Glomerular endothelial cell (primary cell): ENCODE measurements at regions not wholly inside any gene's neighbourhood (a gene's known extent, or its start where the extent isn't known, plus 50 kb on each side); places are given as distances from the start of the nearest gene placed in this dataset.

ENCODE experiments used
- DNase-seq: peaks from one replicate; pipeline ENCODE4 v3.0.0-alpha.2; 2011; ENCODE audit warnings: low read depth, low spot score; ENCODE audit errors: extremely low read depth

DNA sequence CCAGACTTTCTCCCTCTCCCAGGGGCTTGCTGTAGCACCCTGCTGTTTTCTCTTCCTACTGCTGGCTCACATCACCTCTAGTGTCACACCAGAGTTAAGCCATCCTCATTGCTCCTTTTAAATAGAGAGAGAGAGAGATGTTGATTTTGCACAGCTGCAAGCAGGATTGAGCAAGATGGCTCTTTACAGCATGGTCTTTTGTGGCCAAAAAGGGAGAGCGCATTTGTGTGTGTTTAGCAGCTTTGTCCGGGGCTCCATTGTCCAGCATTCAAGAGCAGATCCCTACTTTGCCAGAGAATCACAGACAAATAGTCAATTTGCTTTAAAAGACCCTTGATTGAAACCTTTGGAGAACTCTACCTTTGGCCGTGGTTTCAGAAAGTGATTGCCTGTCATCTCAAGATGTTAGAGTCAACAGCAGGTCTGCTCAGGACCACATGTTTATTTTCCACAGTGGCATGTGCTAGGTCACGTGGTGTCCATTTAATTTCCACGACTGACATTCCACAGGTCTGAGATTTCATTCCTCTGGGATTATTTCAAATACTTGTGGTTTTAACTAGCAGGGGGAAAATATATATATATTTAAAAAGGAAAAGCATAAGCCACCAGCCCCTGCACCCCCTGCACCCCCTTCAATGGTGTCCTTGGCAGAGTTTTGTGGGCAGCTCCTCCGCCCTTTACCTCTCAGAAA, 359.9 kb upstream of the SLC14A2 start:
- no peak for DNase-seq

DNA sequence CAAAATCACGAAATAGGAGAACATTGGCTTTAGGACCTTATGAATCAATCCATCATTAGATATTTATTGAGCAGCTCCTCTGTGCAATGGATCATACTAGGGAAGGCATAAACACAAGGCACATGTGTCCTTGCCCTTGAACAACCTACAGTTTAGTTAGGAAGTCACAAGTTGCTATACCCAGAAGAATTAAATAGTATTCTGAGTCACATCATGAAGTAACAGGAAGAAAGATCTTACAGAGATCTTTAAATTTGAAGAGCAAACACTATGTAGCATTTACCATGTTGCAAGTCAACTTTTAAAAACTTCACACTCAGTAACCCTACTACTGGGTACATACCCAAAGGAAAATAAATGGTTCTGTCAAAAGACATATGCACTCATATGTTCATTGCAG, 355.2 kb upstream of the SLC14A2 start:
- no peak for DNase-seq

DNA sequence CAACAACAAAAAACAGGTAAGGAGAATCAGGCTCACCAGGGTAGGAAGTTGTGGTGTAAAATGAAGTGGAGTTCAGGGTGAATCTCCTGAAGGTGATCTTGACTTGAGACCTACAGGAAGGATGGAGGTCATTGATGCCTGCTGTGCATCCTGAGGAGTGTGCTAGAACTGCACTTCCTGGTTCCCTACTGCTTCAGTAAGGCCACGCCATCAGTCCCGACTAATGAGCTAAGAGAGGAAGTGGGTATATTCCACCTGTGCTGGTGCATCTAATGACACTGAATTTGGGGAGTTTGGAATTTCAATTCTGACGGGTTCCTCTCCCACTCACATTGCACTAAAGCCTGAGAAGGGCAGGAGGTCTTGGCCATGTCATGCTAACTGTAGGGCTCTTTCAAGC, 349.3 kb upstream of the SLC14A2 start:
- no peak for DNase-seq

DNA sequence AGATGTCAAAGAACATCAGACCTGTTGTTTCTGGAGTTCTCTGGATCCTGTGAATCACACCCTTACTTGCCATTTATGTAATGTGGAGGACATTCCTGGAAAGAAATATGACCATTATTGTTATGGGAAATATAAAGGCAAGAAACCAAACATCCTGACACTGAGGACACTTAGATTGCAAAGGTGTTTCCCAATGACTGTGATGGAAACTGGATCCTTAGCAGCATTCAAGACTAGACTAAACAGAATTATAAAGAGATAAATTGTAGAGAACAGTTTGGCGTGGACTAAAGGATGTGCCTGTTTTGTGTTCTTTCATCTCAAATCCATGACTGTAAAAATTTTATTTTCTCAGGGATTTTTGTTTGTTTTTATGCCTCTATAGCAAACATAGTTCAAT, 347.7 kb upstream of the SLC14A2 start:
- no peak for DNase-seq

DNA sequence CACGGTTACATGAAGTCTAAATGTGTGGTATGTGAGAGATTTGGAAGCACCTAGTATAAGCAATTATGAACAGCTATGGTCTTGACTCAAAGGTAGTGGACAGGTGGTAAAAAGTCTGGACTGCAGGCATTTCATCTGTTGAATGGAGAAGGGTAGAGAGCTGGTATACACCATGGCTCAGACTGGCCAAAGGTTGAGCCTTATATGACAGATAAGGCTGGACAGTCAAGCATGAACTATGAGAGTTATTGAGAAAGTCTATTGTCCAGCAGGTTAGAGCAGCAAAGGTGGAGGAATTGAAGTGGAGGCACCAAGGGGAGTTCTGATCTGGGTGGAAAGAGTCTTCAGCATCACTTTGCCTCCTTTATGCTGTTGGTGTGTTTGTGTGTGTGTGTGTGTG, 346.7 kb upstream of the SLC14A2 start:
- no peak for DNase-seq

DNA sequence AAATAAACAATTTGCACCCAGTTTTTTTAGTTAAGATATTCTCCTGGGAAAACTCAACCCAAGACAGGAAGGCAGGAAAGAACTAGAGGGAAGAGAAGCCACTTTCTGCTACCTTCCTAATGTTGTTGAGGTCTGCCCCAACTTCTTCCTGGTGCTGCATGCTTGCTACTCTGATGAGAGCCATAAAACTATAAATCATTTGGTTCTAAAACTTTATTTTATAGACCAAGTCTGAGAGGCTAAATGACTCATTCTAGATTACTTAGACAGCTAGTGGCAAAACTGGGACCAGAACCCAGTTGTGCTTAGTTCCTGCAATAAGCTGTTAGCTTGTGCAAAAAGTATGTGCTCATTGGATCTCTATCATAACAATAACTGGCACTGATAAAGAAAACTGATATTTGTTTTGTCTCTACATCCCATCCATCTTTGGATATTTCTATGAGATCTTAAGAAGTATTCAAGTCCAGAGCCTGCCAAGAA, 344.9 kb upstream of the SLC14A2 start:
- no peak for DNase-seq

DNA sequence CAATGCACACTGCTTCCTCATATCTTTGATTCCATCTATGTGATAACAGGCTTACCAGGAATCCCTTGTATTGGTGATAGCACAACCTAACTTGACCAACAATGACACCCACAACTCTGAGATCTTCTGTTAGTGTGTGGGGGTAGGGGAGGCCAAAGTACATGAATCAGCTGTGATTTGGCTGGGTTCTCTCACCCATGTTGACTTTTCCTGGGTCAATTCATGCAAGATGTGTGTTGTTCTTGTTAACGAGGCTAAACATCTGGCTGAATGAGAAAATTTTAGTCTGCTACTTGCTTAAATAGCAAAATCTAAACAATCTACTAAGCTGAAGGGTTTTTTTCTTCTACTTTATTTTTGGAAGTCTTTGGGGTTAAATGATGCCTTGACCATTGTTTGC, 341.2 kb upstream of the SLC14A2 start:
- DNase-seq = no peak

DNA sequence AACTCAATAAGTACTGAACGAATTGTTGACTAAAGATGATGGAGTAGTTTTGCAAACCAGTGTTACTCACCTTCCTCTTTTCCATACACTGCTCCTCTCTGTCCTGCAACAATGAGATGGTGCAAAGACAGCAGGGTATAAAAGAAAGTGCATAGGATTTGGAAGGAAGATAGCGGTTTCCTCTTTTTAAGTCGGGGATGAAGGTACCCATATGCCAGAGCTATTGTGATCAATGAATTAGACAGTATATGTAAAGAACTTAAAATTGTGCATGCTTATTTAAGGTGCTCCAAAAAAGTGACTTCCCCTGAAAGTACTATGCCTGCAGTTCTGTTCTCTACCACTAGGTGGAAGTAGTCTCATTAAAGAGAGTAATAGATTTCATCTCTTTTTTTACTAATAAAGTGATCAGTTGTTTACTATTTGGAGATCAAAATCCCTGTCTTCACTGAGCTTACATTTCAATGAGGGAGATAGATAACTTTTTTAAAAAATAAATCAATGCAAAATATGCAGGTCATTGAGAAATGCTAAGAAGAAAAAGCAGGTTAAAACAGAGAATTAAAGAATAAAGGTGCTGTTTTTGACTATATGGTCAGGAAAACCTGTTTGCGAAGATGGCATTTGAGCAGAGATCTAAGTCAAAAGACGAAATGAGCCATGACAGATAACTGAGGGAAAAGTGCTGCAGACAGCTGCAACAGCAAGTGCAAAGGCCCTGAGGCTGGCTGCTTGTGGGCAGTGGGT, 339.7 kb upstream of the SLC14A2 start:
- DNase-seq = no peak

DNA sequence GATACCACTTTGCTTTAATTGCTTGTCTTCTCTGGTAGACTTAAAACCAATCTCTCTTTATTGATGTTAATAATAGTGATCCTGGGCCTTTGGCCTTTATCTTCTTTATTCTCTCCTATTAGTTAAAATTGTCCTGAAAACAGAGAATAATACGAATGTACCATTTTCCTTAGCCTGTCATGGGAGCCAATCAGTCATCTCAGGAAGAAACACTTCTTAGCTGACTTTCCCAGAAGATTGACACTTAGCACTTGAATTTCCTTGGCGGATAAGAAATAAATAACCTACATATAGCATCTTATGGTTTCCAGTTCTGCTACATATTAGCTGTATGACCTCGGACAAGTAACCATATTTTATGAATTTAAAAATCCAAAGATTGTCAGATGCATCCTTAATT, 338.4 kb upstream of the SLC14A2 start:
- DNase-seq = no peak

DNA sequence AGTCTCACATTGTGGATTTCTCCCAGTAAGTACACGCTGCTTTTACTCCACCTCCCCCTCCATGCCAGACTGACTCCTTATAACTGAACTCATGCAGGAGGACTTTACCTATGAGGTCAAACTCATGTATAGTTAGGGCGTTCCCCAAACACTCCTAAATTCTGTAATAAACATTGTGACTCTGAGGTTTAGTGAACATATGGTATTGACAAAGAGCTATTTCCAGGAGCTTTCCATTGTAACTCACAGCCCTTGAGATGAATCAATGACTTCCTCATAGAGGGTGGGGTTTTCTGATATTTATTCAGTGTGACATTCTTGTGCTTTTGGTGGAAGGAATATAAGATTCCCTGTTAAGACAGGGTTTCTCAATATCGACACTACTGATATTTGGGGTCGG, 337.4 kb upstream of the SLC14A2 start:
- no peak for DNase-seq

DNA sequence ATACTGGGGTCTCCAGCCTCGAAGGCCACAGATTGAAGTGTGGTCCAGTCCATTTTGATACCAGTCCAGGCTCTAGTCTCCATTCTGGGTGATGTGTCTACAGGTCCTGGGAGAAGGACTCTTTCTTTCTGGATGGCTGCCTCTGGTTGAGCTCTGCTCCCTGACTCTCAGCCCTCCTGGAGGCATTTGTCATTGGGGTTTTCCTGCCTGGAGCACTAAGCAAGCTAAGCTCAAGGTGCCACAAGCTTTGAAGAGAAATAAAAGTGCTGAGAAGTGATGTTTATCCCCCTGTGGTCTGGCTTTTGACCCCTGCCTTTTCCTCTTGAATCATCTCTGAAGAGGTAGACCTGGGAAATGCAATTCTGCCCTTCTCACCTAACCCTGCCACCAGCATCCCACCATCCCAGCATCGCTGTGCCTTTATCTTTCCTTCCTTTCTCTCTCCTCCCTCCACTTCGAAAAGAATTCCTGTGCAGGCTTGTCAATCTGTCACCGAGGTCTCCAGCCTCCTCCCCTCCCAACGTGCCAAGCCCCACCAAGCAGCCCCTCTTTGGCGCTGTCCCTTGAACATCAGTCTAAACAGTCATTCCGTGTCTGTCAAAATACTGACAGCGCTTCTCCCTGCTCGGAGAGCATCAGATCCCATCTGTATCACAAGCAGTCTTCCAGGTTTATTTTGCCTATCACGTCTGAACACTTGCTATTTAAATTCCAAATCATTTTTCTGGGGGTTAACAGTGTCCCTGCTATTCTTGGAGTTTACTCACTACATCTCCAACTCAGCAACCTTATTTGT, 334.6 kb upstream of the SLC14A2 start:
- no peak for DNase-seq

DNA sequence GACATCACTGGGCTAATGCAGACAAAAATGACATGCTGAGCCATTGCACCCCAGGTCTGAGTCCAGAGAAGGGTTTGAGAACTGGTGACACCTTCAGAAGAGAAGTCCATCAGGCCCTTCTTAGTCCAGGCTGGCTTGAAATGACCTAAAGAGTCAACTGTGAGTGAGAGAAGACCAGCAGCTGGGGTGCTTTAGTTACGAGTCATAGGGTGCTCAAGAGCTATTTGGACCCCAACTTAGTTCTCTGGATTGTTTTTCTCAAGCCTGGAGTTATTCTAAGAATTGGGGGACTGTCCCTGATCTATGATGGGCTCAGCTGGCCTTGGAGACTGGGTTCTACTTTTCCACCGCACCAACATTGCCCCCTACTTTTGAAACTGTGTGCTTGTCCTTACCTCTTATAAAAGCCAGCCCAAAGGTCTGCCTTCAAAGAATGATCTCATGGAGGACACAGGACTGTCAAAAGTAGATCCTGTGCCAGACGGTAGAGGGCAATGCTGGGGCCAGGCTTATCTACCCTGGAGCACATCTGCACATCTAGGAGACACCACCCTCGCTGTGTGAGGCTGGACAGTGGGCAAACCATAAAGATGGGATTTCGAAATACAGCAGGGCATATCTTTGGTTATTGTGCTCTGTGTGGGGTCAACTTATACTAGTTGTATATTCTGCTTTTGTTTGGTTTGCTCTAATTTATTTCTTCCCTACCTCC, 333.0 kb upstream of the SLC14A2 start:
- no peak for DNase-seq

DNA sequence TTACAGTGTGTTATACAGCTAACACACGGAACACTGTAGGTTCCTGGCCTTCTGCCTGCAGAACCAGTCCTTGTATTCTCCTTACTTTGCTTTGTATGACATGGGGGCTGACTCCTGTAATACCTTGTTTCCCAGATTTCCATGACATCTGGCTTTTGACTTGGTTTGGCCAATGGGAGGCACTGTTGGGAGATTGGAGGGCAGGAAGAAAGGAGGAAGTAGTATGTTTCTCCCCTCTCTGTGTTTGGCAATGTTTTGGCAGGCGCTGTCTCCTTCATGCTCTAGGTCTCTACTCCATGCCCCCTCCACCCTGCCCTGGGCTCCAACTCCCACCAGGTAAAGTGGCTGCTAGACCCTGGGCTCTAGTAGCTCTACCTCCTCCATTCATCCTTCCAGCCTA, 331.1 kb upstream of the SLC14A2 start:
- DNase-seq = no peak

DNA sequence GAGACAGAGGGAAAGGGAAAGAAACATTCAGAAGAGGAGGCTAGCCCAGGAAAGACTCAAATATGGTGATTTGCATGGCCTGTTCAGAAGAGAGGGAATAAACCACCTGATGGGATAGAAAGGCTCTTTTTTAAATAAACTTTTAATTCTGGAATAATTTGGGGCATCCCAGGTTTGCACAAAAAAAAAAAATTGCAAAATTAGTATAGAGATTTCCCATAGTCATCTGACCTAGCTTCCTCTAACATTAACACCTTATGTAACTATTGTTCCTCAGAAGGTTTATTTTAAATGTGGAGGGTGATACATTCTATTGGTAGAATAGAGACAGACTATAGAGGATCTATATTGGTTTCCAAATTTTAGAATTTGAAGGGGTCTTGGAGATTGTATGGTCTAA, 330.4 kb upstream of the SLC14A2 start:
- DNase-seq = no peak

DNA sequence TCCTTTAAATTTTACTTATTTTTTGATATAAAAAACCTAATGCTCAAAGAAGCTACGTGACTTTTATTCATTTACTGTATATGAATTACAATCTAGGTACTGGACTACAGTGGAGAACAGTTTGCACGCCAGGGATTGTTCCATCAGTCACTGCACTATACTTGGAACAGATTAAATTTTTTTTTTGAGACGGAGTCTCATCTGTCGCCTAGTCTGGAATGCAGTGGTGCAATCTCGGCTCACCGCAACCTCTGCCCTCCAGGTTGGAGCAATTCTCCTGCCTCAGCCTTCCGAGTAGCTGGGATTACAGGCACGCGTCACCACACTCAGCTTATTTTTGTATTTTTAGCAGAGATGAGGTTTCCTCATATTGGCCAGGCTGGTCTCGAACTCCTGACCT, 330.0 kb upstream of the SLC14A2 start:
- no peak for DNase-seq

DNA sequence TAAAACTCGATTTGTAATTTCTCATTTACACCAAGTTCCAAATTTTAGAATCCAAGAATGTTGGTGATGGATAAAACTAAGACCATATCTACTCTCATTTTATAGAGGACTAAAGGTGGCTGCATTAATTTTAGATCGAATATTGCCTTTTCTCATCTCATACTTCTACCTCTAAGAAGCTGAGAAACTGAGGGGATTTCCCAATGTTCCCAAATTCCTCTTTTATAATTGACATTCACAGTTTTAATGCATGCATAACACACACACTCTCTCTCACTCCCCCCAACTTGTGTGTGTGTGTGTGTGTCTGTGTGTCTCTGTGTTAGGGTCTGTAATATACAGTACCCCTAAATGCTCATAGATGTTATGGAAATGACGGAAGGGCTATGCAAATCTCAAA, 328.8 kb upstream of the SLC14A2 start:
- DNase-seq = no peak

DNA sequence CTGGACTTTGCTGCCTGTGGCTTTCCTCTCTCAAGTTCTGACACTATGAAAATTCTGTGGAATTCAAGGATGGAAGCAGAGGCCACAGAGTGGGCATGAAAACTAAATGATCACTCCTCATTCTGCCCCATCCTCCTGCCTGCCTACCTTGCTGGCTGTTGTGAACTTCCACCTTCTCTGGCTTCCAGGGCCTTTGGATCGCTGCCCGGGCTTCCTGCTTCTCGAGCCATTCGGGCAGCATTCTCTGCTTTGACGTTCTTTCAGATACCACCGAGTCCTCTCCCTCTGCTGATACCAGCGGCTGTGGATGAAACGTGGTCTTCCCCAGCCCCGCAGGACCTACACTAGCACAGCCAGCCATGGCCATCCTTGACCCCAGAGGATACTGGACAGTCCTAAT, 327.7 kb upstream of the SLC14A2 start:
- DNase-seq = no peak

DNA sequence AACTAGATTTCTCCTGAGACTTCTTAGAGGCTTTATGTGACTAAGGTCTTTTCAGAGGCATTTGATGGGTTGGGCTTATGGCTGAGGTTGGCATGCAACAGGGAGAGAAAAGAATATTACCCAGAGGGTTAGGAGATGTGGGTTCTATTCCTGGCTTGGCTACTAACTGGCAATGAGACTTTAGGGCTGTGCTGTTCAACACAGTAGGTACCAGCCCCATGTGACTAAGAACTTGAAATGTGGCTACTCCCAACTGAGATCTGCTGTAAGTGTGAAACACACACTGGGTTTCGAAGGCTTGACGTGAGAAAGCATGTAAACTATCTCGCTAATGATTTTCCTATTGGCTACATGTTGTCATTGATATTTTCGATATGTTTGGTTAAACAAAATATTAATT, 324.9 kb upstream of the SLC14A2 start:
- DNase-seq = no peak

DNA sequence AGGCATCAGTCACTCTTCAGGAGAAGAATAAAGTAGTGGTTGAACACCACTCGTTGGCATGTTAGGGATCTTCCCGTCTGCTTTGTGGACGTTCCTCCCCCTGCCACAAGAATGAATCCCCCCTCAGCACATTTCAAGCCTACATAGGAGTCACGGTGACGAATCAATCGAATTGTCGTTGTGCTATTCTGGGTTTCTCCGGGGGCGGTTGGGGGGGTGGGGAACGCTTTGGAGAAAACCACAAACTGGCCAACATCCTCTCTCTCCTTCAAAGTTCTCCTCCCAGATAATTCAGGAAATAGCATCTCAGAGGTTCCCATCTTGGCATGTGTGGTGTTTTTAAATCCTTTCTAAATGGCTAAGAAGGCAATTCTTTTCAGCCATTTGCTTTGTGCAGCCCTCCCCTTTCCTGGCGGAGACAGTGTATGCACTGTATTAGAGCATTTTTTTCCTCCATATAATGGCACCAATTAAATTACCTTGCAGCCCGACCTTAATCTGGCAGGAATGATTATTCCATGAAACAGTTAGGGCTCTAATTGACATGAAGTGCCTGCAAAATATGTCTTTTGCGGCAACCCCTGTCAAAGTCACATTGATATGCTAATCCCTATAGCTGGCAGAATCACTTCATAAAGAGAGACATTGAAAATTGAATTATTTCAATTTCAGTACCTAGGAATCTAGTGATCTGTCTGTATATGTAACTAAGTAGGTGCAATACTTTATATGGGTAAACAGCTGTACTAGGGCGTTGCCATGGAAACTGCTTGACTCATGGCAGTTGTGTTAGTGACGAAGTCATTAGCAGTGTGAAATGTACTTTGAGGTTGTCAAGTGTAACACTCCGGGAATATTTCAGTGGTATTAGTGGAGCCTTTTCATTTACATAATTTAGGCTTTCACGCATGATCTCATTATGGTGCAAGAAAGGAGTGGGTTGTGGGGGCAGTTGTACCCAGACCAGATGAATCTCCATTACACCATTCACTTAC, 323.4 kb upstream of the SLC14A2 start:
- DNase-seq = no peak

DNA sequence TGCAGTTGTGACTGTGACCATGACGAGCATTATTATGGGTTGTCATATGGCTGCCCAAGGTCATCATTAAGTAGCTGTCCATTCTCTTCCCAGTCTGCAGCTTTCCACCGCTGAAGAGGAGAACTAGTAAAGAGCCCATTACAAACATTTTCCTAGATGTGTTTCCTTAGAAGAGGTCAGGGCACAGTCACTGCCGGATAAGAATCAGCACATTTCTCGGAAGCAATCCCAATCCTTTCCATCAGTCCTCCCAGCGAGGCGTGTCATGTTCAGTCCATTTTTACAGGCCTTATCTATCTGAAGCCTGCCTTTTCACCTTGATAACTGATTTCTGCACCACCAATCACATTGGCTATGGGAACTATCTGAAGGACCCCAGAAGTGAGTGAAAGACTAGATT, 319.9 kb upstream of the SLC14A2 start:
- no peak for DNase-seq
